RPMI8226 (cell line): ENCODE measurements at regions not wholly inside any gene's neighbourhood (a gene's known extent, or its start where the extent isn't known, plus 50 kb on each side); places are given as distances from the start of the nearest gene placed in this dataset.
"Not testable (repeated sequence)": the region's sequence is repeated elsewhere in the genome, so short reads cannot be mapped to it uniquely, and the experiment has no call there.

Experiments
- DNase-seq: peaks from one replicate; pipeline ENCODE4 v3.0.0-alpha.2; 2015

- no peak for DNase-seq
Measured at GRCh38 chr17:72175787-72176515, 55.1 kb downstream of the SOX9 start.

DNA sequence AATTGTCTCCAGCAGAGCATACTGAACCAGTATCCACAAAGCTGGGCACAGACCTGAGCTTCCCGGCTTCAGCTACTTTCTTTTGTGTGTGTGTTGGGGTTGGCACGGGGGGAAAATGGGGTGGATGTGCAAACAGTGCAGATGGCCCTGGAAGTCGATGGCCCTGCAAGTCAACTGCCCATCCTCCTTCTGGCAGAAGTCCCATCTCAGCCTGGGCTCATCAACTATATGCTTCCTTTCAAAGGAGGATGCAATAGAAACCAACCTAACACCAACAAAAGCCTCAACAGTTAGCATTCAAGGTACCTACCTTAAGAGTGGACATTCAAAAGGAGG, 55.7 kb downstream of the SOX9 start:
- DNase-seq, result no peak

DNA sequence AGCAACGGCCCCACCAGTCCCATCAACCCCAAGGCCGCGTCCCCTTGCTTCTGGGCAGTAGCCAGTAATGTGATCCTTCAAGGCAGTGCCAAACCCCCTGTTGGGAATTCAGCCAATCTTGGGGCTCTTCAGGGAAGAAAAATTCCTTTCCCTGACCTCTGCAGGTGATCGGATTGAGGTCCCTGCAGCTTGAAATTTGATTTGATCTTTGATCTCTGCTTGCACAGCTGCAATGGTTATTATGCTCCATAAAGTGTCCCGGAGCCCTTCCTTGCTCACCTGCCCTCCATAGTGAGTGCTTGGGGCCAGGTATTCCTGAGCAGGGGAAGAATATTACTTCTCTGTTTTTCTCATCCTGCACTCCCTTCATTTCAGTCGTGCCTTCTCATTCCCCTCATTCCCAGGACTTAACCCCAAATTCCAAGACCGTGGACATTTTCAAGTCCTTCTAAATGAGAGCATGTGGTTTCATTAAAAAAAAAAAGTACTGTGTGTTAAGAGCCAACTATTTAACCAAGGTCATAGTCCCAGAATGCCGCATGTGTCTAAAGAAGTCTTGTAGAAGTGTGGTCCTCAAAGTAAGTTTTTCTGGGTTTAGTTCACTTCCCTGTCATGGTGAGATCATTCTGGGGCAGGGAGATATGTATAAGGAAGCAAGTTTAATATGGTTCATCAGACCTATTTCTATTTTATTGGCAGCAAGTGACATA, 56.3 kb downstream of the SOX9 start:
- DNase-seq, result no peak

GRCh38 chr17:72177738-72178137, 56.9 kb downstream of the SOX9 start:
- no peak for DNase-seq

DNA sequence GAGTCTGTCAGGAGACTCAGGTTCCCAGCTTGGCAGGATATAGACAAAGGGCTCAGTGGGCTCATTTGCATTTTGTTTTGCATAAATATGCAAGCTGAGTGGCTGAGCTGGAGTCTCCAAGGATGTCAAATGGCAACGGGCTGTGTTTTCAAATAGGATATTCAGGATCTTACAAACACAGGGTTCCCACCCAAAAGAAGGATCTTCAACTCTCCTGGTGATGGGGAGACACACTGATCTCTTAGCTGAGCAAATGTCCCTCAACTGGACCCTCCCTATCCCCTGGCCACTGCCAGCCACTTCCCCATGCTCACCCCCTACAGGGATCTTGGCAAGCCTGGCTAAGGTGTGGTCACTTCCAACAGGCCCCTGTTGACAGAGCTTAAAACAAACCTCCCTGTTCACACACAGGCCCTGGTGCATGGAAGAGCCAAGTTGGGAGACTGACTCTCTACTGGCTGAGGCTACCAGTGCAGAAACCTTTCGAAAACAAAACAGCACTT, 61.6 kb downstream of the SOX9 start:
- DNase-seq, result no peak

GRCh38 chr17:72183194-72183685, 62.4 kb downstream of the SOX9 start:
- DNase-seq, result no peak

DNA sequence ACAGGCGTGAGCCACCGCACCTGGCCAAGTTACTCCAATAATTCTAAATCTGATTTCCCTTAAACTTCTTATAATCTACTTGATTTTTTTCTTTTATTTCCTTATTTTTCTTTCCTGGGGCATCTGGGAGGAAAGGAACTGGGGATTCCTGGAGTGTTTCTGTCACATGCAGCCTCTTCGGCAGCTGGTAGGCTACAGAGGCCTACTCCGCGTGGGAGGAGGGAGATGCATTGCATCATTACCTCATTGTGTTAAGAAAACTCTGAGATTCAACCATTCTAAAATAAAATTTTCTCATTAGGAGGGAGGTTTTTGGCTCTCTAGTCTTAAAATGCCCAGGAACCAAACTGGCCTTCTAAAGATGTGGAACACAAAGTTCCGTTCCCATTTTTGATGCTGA, 64.0 kb downstream of the SOX9 start:
- DNase-seq, result no peak

DNA sequence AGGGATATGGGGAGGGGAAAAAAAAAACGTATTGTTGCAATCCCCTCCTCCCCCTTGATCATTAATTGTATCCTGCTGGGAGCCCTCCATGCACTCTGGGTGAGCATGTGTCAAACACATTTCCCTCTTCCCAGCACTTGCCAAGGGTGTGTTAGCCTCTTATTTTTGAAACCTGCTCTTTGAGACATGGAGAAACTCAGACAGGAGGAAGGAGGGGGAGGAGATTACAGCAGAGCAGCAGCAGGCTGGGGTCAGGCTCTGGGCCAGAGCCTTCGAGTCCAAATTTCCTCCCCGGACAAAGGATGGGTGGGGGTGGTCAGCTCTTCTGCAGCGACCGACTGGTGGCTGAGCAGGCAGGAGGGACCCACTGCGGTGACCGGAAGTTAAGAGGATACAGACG, 64.7 kb downstream of the SOX9 start:
- DNase-seq, result no peak

- DNase-seq, result no peak
Measured at GRCh38 chr17:72187556-72187955, 66.7 kb downstream of the SOX9 start.

DNA sequence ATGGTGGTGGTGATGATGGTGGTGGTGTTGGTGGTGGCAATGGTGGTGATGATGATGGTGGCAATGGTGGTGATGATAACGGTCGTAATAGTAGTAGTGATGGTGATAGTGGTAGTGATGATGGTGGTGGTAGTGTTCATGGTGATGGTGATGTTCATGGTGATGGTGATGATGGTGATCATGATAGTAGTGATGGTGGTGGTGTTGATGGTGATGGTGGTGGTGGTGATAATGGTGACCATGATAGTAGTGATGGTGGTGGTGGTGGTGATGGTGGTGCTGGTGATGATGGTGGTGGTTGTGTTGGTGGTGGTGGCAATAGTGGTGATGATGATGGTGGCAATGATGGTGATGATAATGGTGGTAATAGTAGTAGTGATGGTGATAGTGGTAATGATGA, 68.0 kb downstream of the SOX9 start:
- no peak for DNase-seq

DNA sequence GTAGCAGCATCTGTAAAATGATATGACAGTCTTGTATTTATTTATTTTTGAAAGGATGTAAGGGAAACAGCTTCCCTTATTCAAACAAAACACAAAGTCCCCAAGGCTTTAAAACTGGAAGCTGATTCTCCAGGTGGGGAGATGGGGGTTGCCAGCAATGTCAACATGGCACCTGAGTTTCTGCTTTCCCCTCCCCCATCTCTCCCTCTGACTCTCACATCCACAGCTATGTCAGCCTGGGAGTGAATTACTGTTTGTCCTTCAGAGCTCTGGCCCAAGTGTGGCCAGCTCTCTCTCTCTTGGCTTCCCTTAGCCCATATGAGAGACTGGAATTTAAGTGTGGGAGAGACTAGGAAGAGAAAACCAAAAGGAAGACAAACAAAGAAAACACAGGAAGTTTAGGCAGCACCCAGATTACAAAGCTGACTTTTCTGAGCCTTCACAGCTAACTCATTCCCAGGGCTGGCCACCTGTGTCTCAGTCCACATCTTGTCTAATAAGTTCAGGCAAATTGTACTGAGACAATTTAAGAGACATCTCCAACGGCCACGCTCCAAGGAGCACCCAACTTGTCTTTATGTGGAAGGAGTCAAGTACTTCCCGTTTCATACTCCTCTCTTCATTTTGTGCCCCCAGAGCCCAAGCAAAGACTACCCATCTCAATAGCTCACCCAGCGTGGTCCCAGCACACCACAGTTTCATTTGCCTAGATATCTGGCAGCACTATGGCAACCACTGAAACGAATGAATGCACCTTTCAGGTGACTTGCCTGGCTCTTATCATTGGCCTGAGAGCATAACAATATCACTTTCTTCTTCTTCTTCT, 69.2 kb downstream of the SOX9 start:
- no peak for DNase-seq

DNA sequence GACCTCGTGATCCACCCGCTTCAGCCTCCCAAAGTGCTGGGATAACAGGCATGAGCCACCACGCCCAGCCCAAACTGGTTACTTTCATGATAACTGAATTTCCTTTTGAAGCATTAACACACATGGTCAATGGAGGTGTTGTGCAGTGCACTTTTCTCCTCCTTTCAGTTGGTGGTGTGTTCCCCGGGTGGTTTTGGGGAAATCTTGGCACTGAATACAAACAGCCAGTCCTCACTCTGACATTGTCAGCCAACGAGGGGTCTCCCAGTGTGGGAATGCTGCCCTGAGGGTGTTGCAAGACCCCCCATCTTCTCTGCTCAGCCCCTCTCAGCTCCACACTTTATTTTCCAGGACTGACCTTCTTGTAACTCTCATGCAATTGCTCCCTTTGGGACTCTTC, 70.5 kb downstream of the SOX9 start:
- no peak for DNase-seq

- no peak for DNase-seq
Measured at GRCh38 chr17:72191921-72192799, 71.3 kb downstream of the SOX9 start.

DNA sequence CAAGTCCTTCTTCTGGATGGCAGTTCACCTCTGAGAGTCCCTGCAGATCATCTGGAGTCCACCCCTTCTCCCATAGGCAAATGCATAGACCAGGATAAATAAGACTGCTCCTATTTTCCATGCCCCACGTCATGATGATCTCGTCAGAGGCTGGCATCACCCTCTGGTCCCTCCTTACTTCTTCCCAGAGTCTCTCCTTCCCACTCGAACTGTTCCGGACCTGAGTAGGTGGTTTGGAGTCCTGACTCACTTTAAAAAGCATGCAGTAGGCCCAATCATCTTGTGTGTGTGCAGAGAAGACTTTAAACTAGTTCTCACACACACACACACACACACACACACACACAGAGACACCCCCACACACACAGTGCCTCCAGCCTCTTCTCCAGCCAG, 72.0 kb downstream of the SOX9 start:
- DNase-seq, result no peak

- no peak for DNase-seq
Measured at GRCh38 chr17:72193391-72194106, 72.7 kb downstream of the SOX9 start.

- not testable (repeated sequence) for DNase-seq
Measured at GRCh38 chr17:72194107-72194440, 73.3 kb downstream of the SOX9 start.

- no peak for DNase-seq
Measured at GRCh38 chr17:72199256-72199655, 78.4 kb downstream of the SOX9 start.

- DNase-seq, result no peak
Measured at GRCh38 chr17:72204742-72205141, 83.9 kb downstream of the SOX9 start.

GRCh38 chr17:72205357-72205756, 84.5 kb downstream of the SOX9 start:
- no peak for DNase-seq

GRCh38 chr17:72205822-72206221, 85.0 kb downstream of the SOX9 start:
- DNase-seq, result no peak

DNA sequence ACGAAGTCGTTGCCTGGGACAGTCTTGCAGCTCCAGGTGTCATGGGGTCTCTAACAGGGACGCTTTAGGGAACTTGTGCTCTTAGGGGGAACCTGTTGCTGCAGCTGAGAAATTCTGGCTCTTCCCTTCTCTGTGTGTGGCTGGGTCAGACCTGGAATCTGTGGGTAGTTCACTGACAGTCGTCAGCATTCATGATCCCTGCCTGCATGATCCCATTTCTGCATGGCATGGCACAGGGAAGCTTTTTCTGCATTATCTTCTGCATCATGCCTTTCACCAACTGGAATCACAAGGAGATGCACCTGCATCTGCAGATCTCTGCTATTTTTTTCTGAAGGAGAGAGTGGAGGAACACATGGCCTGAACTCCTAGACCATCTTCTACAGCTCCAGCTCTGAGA, 85.6 kb downstream of the SOX9 start:
- no peak for DNase-seq

DNA sequence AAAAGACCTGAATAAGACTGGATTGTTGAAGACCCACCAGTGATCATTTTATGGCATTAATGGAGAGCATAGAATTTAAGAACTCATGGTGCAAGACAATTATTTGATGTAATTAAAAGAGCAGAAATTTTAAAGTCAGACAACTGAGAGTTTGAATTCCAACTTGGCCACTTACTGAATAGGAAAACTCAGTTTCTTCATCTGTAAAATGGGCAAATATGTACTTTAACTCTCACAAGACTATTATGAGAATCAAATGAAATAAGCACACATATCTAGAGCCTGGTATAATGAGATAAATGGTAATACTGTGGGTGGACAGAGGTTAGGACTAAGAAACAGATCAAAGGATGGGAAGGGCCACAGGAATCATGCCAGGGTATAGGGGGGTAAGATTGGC, 88.0 kb downstream of the SOX9 start:
- no peak for DNase-seq
